ENCODE measurements at regions not wholly inside any gene's neighbourhood (a gene's known extent, or its start where the extent isn't known, plus 50 kb on each side); places are given as distances from the start of the nearest gene placed in this dataset.

GRCh38 chrX:115367951-115368350, 78.4 kb downstream of the LUZP4 start:
- TF ChIP-seq CTCF (conservative IDR thresholded peaks at IDR 0.05; ENCODE audit: low read depth, low read length) (no peak), EZH2phosphoT487 (IDR thresholded peaks at IDR 0.05; ENCODE audit: borderline replicate concordance, low read length) (no peak)

All from PC-3 (cell line).